ENCODE measurements at regions not wholly inside any gene's neighbourhood (a gene's known extent, or its start where the extent isn't known, plus 50 kb on each side); places are given as distances from the start of the nearest gene placed in this dataset.
A peak's percentile ranks its signal among the peaks of the same experiment; 100 is the strongest.
"Not testable (repeated sequence)": the region's sequence is repeated elsewhere in the genome, so short reads cannot be mapped to it uniquely, and the experiment has no call there.

DNA sequence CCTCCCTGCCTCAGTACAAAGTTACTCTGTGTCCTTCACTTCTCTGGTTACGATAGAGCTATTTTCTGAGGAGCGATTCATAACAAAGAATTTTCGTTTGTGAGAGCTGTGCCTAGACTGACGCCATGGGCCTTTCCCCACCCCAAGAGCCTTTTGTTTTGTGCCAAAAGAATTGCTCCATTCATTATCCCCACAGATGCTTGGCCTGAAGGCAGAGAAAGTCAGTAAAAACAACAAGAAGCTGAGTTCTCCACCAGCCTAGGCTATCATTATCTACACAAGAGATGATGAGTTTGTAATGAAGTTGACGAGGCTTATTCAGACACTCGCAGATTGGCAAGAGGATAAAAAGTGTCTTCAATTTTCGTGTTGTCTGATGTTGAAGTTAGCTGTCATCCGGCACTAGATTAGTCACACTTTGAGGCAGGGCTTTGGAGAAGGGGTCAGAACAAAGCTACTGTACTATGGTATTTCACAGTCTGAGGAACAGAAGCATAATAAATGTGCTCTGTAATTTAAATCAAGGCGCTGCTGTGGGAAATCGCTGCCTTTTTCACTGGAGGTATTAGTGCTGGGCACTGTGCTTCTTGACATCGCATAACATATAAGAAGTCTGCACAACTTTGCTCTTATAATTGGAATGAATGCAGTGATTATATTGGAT is 278.4 kb upstream of the FIGN start:
- peak; percentile 38 for DNase-seq

DNA sequence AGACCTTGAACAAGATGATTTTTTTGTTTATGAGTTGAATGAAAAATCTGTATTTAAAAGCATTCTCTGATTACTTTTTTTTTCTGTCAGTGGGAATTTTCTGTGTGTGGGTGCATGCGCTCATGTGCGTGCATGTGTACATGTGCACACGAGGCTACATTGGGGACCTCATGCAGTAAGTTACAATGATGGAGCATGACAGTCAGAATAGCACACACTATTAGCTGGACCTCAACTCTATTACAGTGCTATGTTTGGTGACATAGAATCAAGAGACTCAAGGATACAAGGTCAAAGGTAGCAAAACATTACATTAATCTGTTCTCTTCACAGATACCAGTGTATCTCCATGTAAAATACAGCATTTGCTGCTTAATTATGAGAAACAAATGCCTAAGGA is 276.8 kb upstream of the FIGN start:
- DNase-seq: no peak

DNA sequence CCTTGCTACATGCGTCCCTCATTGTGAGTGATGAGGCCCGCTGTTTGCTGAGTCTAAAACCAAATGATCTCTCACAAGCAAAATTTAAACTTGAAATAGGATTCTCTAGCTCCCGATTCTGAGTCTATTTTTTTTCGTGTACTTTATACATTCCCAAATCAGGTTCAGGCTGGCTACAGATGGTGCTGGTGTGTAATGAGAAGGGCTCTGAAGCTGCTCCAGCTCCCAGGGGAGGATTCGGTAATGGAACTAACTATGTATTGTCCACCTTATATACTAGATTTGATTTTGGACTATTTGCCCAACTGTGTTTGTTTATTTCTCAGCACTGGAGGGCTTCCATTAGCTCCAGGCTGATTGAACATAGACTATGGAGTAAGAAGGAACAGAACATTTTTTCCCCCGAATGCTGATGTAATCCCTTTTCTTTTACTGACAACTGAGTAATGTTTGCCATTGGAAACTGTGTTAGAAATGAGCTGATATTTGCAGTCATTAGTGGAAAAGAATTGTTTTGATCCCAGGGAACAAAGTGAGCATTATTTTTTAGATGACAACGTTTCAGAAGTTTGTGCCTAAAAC is 274.0 kb upstream of the FIGN start:
- no peak for DNase-seq

DNA sequence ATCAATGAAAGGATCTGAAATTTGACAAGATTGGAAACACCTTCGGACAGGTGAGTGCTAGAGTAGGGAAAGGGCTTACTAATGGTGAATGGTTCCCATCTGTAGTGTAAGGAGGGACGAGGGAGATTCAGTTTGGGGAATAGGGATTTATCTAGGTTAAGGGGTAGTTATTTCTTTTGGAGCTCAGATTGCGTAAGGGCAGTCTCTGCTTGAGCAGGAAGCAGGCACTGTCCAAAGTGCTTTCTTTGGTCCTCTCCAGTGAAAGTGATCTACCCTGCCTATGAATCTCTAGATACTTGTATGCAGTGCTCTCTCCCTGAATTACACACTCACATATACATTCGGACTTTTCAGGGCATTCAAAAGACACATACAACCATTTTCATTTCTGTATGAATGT is 272.9 kb upstream of the FIGN start:
- DNase-seq: no peak

DNA sequence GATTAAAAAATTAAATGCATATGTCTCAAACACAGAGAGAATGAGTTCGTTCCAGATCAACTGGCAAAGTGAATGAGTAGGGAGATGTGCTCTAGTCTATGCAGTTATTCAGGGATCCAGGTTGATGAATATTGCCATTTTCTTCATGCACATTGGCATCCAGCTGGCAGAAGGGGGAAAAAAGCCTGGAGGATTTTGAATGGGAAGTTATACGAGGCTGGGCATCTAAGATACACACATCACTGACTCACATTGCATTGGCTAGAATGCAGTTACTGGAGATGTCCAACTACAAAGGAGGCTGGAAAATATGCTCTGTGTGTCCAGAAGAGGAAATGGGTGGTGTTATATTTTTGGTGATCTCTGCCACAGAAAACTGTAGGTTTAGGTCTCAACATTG is 270.9 kb upstream of the FIGN start:
- no peak for DNase-seq

DNA sequence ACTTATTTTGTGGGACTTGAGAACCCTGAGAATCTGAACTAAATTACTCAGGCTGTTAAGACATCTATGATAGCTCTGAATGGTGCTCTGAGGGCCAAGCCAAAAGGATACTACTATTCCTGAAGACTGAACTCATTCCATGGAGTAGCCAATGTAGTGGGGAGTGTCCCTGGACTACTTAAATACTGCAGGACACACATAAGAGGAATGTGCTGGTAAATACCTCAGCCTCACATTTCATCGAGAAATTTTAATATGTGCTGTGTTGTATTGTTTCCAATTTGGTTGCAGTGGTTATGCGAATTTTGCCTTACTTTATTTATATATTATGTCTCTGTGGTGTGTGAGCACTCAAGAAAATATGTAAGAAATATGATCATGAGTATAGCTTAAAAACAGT is 264.4 kb upstream of the FIGN start:
- peak; percentile 79 for DNase-seq

DNA sequence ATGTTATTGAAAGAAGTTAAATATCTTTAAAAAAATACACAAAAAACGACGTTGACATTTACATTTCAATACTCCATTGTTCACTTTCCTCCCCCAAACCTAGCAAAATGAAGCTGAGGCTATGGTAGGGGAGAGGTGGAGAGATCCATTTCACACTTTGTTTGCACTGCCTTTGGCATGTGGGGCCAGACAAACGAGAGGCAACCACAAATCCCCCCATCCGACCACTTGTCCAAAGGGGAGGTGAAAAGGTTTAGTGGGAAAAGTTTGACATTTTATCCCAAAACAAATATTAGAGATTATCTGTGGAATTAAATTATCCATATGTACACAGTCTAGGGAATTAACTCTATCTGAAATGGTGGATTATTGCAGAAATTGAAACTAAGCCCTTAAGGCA is 261.7 kb upstream of the FIGN start:
- DNase-seq: no peak

DNA sequence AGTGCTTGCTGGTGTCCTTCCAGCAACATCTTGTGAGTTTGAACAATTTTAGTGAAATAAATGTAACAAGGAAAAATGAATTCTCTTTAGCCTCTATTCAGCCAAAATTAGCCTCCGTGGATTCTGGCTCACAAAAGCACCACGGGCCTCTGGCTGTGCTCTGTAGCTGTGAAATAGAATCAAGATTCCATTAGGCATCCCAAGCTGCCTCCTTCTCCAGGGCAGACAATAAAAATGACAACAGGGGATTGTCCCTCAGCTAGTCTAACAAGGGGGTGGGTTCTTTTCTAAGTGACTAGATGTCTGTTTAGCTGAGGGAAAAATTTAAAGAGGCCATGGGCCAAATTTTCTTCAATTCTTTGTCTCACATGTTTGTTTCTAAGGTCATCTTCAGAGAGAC is 254.7 kb upstream of the FIGN start:
- no peak for DNase-seq

DNA sequence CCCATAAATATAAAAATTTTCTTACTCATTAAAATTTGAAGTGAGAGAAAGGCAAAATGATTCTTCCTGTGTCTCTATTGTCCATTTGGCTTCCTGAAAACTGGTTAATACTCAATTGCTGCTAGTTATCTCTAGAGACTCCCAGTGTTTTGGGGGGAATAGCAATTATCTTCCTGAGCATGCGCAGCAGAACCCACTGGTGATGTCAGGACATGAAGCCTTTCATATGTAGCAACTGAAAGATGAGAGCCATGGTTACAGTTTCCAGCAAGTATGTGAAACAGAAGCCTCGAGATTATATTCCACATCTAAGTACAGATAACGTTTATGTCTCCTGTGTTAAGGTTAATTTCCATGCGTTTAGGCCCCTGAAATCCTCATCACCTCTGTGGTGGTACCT is 254.3 kb upstream of the FIGN start:
- no peak for DNase-seq

DNA sequence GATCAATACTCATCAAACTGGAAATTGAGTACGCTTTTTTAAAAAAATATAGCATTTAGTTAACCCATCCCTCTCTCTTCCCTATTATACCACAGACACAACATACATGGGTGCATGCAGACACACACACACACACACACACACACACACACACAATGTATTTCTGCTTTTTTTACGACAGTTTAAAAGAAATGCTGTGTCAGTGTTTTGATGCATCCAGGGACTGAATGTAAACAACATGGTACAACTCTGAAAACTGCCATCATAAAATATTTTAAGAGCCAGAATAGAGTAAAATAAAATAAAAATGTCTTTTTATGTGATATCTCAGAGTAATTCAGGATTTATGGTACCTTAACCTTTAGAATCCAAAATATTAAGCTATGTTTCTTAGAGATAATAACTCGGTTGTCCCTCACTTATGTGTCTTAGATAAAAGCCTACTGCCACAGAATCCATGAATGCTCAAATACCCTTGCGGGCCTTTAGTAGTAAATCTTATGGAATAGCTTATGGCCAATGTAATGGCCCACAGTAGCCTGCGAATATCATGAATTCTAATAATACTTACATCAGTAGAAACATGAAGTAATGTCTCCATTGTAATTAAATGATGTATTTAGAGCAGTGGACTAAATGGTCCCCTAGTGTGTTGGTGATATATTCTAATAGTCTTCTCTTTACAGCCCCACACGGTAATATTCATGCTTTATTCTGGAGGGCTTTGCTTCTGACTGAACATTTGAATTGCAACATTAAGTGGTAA is 251.6 kb upstream of the FIGN start:
- no peak for DNase-seq

DNA sequence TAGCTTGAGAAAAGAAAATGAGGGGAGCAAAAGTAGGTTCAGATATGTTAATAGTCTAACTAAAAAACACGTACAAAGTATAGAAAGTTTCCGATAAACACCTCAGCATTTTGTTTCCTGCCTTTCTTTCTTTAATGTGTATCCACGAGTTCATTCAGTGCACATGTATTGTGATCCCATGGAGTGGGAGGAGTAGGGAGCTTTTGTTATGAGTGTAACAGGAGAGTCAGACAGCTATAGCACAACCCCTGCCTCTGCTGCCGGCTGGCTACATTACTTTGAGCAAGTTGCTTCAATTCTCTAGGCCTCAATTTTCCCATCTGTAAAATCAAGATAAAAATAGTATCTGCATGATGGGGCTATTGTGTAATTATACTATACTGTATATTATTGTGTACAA is 249.2 kb upstream of the FIGN start:
- no peak for DNase-seq

DNA sequence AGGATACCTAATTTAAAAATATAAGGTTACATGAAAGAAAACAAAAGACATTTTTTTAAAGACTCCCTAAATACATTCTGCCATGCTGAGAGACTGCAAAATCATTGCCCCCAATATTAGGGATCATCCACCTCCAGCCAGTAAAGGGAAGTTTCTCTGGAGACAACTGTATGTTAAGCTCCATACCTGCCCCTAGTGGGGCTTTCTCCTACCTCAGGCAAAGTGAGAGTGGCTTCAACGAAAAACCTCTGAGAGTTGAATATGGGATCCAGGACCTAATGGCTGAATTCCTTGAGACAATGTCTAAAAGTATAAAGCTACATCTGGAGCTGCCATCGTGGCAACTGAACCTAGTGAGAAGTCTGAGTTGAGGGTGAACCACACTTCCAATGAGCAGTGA is 248.1 kb upstream of the FIGN start:
- DNase-seq: no peak

DNA sequence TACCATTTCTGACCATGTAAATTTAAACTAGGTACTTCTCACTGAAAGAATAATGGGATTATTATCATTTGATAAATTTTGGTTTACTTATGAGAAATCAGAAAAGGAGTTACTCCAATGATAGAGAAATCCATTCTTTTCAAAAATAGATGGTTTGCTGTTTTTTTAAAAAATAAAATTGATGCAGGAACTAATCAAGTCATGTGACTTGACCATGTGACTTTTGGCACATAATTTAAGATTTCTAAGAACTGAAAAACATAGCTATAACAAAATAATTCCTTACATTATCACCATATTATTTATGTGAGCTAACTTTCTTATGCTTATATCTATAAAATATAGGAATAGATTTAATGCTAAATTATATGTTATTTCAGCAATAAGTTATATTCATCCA is 247.1 kb upstream of the FIGN start:
- DNase-seq: no peak

DNA sequence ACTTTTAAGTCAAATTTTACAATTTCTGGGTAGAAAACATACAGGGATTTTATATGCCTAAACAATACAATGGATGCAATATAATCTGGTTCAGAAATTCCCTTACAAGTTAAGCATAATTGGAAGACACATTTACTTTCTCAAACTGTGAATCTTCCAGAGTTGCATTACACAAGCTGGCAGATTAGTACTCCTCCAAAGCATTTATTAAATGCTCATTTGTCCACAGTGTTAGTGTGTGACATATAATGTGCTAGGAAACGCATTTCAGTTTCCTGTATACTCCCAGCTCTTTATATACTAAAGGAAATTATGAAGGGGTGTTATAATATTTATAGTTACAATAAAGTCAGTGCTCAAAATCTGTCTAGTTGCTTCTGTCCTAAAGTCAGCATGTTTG is 239.0 kb upstream of the FIGN start:
- DNase-seq: no peak

DNA sequence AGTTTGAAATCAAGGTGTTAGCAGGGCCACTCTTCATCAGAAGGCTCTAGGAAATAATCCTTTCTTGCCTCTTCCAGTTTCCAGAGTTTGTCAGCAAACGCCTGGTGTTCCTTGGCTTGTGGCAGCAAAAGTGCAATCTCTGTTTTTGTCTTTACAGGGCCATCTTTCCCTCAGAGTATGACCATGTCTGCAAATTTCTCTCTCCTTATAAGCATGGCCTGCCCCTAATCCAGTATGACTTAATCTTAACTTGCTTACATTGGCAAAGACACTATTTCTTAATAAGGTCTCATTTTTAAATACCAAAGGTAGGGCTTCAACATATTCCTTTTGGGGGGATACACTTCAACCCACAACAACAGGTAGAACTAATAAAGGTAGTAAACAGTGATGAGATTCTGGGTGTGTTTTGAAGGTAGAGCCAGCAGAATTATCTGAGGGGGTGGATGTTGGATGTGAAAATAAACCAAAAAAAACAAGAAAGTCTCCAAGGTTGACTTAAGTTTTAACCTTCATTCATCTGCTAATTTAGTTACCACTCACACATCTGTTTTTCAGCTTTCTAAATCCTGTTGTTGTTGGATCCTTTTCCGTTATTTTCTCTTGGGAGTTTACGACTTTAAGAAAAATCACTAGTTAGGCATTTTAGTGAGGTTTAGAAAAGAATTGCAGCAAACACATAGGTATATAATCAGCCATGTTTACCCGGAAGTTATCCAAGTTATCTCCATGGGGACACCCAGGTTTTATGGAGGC is 234.4 kb upstream of the FIGN start:
- DNase-seq: no peak

DNA sequence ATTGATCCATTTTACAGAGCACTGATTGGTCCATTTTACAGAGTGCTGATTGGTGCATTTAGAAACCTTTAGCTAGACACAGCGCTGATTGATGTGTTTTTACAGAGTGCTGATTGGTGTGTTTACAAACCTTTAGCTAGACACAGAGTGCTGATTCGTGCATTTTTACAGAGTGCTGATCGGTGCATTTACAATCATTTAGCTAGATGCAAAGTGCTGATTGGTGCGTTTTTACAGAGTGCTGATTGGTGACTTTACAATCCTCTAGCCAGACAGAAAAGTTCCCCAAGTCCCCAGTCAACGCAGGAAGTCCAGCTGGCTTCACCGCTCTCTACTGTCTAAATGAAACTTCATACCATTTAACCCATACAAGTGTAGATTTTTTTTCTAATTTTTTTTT is 228.5 kb upstream of the FIGN start:
- DNase-seq: not testable (repeated sequence)

DNA sequence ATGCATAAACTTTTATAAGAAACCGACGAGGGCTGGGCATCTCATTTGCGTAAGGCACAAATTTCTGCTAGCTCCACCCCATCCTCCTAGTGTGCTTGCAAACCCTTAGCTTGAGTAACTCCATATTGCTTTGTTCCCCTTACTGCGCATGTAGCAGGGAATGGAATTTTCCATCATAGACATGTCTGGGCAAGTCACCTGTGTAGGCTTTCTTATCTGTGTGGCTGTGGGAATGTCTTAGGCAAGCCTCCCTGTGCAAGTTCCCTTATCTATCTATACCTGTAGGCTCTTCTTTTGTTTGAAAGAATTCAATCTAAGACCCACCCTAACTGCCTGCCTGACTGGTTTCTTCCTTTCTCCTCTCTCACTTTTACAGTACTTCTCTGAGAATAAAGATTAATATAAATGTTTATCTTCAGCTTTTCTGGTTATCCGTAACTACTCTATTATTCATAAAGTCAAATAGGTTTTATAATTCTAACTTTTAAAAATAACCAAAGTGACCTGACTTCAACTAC is 217.6 kb upstream of the FIGN start:
- DNase-seq: no peak

DNA sequence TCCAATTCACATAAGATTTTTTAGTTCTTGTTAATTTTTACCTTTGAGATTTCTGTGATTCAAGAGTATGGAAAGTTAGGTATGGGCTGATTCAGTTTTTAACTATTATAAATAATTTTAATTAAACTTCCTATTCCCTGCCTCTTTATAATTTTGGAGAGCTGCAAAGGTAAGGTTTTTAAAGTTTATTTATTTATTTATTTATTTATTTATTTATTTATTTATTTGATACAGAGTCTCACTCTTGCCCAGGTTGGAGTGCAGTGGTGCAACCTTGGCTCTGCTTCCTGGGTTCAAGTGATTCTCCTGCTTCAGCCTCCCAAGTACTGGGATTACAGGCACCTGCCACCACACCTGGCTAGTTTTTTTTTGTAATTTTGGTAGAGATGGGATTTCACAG is 215.5 kb upstream of the FIGN start:
- DNase-seq: no peak

DNA sequence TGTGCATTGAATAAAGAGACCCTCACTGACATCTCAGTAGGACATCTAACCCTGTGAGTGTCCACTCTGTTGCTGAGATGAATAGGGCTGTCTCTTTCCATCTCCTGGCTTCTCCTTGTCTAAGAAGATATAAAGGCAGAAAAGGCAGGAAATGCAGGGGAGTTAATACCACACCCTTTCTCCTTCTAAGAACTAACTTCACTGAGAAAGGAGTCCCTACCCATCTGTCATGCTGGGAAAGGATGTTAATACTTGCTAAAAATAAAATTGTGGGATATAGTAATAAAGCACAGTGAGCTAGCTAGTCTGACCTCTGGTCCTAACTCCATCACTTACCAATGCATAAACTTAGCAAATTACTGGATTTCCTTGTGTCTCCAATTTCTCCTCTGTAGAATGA is 213.9 kb upstream of the FIGN start:
- DNase-seq: no peak

DNA sequence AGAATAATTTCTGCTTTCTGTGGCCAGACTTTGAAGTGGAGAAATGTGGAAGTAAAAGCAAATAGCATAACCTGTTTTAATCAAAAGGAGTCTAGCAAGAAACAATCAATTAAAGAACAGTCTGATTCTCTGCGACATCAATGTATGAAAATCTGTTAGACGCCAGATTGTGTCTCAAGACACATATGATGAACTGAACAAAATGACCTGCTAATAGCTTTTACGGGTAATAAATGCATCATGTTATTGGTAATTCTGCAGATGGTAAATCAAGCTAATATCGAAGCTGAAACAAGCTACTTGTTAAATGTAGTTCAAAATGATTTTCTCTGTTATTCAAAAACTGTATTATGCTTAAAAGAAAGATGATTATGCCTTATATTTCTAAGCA is 208.5 kb upstream of the FIGN start:
- no peak for DNase-seq

DNA sequence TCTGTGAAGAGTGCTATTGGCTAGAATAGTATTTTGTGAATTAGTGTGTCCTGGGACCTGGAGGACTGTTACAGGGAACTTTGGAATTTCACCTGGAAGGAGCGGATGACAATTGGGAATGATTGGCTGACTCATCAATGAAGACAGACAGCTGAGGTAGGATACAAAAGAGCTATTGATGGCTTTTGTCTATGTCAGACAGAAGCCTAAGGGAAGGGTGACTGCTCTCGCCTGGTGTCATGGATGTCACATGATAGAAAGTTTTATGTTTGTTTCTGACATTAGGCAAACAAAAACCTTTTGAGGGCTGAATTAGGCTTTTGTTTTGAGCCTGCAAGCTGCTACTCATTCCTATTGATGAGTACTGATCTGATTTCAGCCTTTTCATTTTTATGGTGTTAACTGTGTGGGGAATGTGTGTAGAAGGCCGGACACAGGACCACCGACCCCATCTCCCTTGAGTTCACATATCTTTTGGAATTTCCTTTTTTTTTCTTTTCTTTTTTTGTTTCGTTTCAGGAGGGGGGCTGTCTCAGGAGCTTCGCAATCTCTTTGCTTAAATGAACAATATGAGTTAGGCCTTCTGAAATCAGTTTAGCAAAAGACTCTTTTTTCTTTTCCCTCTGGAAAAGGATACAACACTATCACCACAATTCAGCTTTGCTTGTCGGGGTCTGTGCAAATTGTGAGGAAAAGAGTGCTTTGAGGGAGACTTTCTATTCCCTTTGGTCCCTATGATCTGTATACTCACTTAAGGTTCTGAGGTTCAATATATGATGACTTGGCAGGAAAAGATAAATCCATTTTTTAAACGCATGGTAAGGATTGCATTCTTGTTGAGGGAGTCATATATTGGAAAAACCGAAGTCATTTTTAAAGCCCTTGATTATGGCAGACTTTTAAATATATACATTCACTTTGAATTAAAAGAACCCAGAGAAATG is 207.9 kb upstream of the FIGN start:
- peak; percentile 14 for DNase-seq

DNA sequence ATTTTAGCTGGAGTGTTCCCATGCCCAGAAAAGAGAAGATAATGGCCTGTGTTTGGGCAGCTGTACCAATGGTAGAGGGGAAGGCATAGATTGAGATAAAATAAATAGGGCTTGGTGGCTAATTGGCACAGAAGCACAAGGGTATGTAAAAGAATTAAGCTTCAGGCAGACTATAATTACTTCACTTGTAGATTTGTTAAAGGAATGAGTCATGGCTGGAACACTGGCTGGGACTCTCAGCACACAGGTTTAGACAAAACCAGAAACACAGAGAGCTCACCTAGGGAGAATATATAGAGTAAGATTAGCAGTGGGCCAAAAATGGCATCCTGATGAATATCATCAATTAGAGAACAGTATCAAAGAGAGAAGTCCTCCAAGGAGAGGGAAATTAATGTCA is 198.3 kb upstream of the FIGN start:
- DNase-seq: no peak
